ENCODE measurements at regions not wholly inside any gene's neighbourhood (a gene's known extent, or its start where the extent isn't known, plus 50 kb on each side); places are given as distances from the start of the nearest gene placed in this dataset.

DNA sequence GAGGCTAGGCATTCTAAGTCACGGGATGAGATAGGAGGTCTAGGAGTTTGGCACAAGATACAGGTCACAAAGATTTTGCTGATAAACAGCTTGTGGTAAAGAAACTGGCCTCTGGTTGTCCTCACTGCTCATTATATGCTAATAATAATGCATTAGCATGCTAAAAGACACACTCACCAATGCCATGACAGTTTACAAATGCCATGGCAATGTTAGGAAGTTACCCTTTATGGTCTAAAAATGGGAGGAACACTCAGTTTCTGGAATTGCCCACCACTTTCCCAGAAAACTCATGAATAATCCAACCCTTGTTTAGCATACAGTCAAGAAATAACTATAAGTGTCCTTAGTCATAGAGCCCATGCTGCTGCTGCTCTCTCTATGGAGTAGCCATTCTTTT lies 286.9 kb downstream of the ZNF674 start (continued):
- no peak for TF ChIP-seq EP300 (IDR thresholded peaks at IDR 0.05; ENCODE audit: low read depth in 2 of 2, low read length in 2 of 2)
- TF ChIP-seq EP300 (CRISPR knock-in tag; IDR thresholded peaks at IDR 0.05; ENCODE audit: borderline replicate concordance), result no peak
- TF ChIP-seq, protein P1, sequence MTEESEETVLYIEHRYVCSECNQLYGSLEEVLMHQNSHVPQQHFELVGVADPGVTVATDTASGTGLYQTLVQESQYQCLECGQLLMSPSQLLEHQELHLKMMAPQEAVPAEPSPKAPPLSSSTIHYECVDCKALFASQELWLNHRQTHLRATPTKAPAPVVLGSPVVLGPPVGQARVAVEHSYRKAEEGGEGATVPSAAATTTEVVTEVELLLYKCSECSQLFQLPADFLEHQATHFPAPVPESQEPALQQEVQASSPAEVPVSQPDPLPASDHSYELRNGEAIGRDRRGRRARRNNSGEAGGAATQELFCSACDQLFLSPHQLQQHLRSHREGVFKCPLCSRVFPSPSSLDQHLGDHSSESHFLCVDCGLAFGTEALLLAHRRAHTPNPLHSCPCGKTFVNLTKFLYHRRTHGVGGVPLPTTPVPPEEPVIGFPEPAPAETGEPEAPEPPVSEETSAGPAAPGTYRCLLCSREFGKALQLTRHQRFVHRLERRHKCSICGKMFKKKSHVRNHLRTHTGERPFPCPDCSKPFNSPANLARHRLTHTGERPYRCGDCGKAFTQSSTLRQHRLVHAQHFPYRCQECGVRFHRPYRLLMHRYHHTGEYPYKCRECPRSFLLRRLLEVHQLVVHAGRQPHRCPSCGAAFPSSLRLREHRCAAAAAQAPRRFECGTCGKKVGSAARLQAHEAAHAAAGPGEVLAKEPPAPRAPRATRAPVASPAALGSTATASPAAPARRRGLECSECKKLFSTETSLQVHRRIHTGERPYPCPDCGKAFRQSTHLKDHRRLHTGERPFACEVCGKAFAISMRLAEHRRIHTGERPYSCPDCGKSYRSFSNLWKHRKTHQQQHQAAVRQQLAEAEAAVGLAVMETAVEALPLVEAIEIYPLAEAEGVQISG (CRISPR knock-in tag; IDR thresholded peaks at IDR 0.05), result no peak
- TF ChIP-seq ZFY (CRISPR knock-in tag; IDR thresholded peaks at IDR 0.05), result no peak
- TF ChIP-seq MLLT10 (CRISPR knock-in tag; IDR thresholded peaks at IDR 0.05), result no peak
- no peak for TF ChIP-seq ZNF746 (CRISPR knock-in tag; IDR thresholded peaks at IDR 0.05)
- TF ChIP-seq, protein P2, sequence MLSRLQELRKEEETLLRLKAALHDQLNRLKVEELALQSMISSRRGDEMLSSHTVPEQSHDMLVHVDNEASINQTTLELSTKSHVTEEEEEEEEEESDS (CRISPR knock-in tag; IDR thresholded peaks at IDR 0.05; ENCODE audit: borderline replicate concordance), result no peak

DNA sequence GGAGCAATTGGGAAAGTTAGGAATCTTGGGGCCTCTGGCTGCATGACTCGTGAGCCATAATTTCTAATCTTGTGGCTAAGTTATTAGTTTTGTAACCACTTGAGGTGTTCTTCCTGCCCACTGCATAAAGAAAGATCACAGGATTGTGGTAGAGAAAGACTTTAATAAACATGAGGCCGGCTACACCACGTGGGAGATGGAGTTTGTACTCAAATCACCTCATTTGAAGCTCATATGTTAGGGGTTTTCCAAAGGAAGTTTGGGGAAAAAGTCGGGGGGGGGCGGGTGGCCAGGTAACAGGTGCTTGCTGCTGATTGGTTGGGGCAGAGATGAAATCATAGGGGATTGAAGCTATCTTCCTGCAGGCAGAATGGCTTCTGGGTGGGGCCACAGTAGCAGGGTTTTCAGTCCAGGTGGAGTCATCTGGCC lies 287.8 kb downstream of the ZNF674 start:
- no peaks in the 10 kb centered on the region for H4K20me1 ChIP-seq (ENCODE audit: insufficient read depth, low read length)
- H3K27me3 ChIP-seq (ENCODE audit: control insufficient read depth in 1 of 2, insufficient read depth in 2 of 2, low read length in 2 of 2), result no peaks in the 10 kb centered on the region
- CTCF ChIA-PET (ENCODE audit: low intra/inter-chr PET ratio, low total read pairs), result no interaction called here
- H3K4me3 ChIP-seq (replicated peaks in 1 of 3; ENCODE audit: insufficient read depth in 1 of 3, low read depth in 2 of 3, low read length in 3 of 3), result no peak overlapping the region
- no peak for ATAC-seq
- H3K4me1 ChIP-seq (ENCODE audit: insufficient read depth, low read length), result peaks cover 19% of the 10 kb centered on the region
- H3K9ac ChIP-seq (ENCODE audit: insufficient read depth, low read depth, low read length), result no peak overlapping the region
- FAIRE-seq, result no peak
- BruUV-seq (replicated peaks), result no TSS peak
- no peak overlapping the region for H3K27ac ChIP-seq (ENCODE audit: extremely low read length, insufficient read depth, low read length)
- no peak for TF ChIP-seq HNF4G (IDR thresholded peaks at IDR 0.05; ENCODE audit: borderline replicate concordance, low read depth, low read length)
- no peak for TF ChIP-seq HNF4G (CRISPR knock-in tag; IDR thresholded peaks at IDR 0.05; ENCODE audit: borderline replicate concordance, low read depth)
- TF ChIP-seq, protein P3, sequence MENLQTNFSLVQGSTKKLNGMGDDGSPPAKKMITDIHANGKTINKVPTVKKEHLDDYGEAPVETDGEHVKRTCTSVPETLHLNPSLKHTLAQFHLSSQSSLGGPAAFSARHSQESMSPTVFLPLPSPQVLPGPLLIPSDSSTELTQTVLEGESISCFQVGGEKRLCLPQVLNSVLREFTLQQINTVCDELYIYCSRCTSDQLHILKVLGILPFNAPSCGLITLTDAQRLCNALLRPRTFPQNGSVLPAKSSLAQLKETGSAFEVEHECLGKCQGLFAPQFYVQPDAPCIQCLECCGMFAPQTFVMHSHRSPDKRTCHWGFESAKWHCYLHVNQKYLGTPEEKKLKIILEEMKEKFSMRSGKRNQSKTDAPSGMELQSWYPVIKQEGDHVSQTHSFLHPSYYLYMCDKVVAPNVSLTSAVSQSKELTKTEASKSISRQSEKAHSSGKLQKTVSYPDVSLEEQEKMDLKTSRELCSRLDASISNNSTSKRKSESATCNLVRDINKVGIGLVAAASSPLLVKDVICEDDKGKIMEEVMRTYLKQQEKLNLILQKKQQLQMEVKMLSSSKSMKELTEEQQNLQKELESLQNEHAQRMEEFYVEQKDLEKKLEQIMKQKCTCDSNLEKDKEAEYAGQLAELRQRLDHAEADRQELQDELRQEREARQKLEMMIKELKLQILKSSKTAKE (CRISPR knock-in tag; IDR thresholded peaks at IDR 0.05; ENCODE audit: borderline replicate concordance), result no peak
- TF ChIP-seq, protein P4, sequence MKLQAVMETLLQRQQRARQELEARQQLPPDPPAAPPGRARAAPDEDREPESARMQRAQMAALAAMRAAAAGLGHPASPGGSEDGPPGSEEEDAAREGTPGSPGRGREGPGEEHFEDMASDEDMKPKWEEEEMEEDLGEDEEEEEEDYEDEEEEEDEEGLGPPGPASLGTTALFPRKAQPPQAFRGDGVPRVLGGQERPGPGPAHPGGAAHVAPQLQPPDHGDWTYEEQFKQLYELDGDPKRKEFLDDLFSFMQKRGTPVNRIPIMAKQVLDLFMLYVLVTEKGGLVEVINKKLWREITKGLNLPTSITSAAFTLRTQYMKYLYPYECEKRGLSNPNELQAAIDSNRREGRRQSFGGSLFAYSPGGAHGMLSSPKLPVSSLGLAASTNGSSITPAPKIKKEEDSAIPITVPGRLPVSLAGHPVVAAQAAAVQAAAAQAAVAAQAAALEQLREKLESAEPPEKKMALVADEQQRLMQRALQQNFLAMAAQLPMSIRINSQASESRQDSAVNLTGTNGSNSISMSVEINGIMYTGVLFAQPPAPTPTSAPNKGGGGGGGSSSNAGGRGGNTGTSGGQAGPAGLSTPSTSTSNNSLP (IDR thresholded peaks at IDR 0.05; ENCODE audit: low read depth, low read length), result no peak
- TF ChIP-seq, protein P5, sequence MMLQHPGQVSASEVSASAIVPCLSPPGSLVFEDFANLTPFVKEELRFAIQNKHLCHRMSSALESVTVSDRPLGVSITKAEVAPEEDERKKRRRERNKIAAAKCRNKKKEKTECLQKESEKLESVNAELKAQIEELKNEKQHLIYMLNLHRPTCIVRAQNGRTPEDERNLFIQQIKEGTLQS (CRISPR knock-in tag; IDR thresholded peaks at IDR 0.05), result no peak
- no peak for TF ChIP-seq ZNF143 (CRISPR knock-in tag; IDR thresholded peaks at IDR 0.05)
- no peak overlapping the region for H3K4me2 ChIP-seq (ENCODE audit: low read depth, low read length)
- 85% methylated on average over 5 of the region's 5 CpGs for WGBS (ENCODE audit: low lambda C conversion rate)
- intact Hi-C loops (cut with micrococcal nuclease; ENCODE audit: unreplicated experiment) (no loop called here), in situ Hi-C loops (cut with HindIII; ENCODE audit: extremely low pct_ligation_motif_present, low pct_unique_long_range_greater_than_20kb) (no loop called here)
- DNase-seq (ENCODE audit: low spot score), result no peak
- no peaks in the 10 kb centered on the region for H3K9me3 ChIP-seq (ENCODE audit: low read length)
- POLR2A ChIA-PET, result no interaction called here
- no peaks in the 10 kb centered on the region for H3K36me3 ChIP-seq (replicated peaks in 1 of 2; ENCODE audit: control insufficient read depth in 1 of 2, insufficient read depth in 2 of 2, low read length in 2 of 2)
- H3K79me2 ChIP-seq (ENCODE audit: insufficient read depth, low read length), result no peaks in the 10 kb centered on the region
- no peak overlapping the region for H2AFZ ChIP-seq (ENCODE audit: low read length)
